Neural crest cell (in vitro differentiated cells): ENCODE measurements at regions not wholly inside any gene's neighbourhood (a gene's known extent, or its start where the extent isn't known, plus 50 kb on each side); places are given as distances from the start of the nearest gene placed in this dataset.
A peak's percentile ranks its signal among the peaks of the same experiment; 100 is the strongest.

ENCODE experiments used
- DNase-seq: peaks from one replicate; pipeline ENCODE4 v3.0.0; 2021; ENCODE audit warnings: low read depth, mixed read lengths, low spot score
- H3K27ac Mint-ChIP-seq: one replicate; pipeline ENCODE4 v1.8.0; 2021; ENCODE audit warnings: mild to moderate bottlenecking, mixed read lengths; ENCODE audit not compliant: unreplicated experiment
- H3K27me3 Mint-ChIP-seq: 2 replicates; pipeline ENCODE4 v1.8.0; 2021; ENCODE audit warnings: low read depth, mild to moderate bottlenecking, mixed read lengths
- H3K36me3 Mint-ChIP-seq: 2 replicates; pipeline ENCODE4 v1.8.0; 2021; ENCODE audit warnings: low read depth, mild to moderate bottlenecking, mixed read lengths
- H3K4me1 Mint-ChIP-seq: 2 replicates; pipeline ENCODE4 v1.8.0; 2021; ENCODE audit warnings: mixed read lengths
- H3K4me3 Mint-ChIP-seq: one replicate; pipeline ENCODE4 v1.8.0; 2021; ENCODE audit warnings: mild to moderate bottlenecking, mixed read lengths
- H3K9me3 Mint-ChIP-seq: 2 replicates; pipeline ENCODE4 v1.8.0; 2021; ENCODE audit warnings: mixed read lengths
- TF ChIP-seq, protein P1 (sequence below): fragments of 200-600 bp; sonication (generic); conservative IDR thresholded peaks from 2 replicates; pipeline ENCODE4 v1.5.0; 2021; ENCODE audit warnings: antibody characterized with exemption, mild to moderate bottlenecking

DNA sequence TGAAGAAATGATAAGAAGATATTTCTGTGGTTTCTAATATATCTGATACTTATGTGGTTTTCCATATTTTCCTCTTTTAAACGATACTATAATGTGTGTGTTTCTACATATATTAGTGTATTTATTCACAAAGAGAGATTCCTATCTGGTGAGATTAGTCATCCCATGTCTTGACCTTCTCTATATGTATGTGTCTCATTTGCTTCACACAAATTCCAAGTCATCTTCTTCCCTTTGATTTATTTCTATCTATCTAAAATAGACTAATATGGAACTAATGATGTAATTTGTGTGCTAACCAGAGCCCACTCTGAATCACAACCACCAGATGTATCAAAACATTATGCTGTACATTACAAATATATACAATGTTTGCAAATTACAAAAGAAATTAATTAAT, 154.7 kb upstream of the KCNMB2 start:
- H3K9me3 Mint-ChIP-seq: no peaks in the 10 kb centered on the region
- TF ChIP-seq, protein P1, sequence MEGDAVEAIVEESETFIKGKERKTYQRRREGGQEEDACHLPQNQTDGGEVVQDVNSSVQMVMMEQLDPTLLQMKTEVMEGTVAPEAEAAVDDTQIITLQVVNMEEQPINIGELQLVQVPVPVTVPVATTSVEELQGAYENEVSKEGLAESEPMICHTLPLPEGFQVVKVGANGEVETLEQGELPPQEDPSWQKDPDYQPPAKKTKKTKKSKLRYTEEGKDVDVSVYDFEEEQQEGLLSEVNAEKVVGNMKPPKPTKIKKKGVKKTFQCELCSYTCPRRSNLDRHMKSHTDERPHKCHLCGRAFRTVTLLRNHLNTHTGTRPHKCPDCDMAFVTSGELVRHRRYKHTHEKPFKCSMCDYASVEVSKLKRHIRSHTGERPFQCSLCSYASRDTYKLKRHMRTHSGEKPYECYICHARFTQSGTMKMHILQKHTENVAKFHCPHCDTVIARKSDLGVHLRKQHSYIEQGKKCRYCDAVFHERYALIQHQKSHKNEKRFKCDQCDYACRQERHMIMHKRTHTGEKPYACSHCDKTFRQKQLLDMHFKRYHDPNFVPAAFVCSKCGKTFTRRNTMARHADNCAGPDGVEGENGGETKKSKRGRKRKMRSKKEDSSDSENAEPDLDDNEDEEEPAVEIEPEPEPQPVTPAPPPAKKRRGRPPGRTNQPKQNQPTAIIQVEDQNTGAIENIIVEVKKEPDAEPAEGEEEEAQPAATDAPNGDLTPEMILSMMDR: no peak
- no peaks in the 10 kb centered on the region for H3K27me3 Mint-ChIP-seq

DNA sequence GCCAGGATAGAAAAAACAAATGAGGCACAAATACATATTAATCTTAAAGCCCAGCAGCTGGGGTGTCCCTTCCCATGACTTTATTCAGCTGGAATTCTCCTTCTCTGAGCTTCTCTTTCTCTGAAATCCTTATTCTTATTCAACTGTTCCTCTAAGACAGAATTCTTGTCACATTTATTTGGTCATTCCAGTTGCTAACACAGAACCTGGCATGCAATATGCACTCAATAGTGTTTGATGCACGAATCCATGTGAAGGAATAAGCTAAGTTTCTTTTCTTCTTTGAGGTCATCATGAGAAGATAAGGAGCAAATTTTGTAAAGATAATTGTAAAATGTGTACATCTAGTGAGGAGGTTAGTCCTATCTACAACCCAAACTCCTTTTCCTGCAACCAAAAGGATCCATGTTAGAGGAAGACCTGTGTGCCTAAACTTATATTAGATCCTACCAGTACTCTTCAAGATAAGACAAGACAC, 154.2 kb upstream of the KCNMB2 start:
- Mint-ChIP-seq H3K27me3 (no peaks in the 10 kb centered on the region), H3K36me3 (no peaks in the 10 kb centered on the region), H3K4me1 (peaks cover 15% of the 10 kb centered on the region), H3K27ac (no peak overlapping the region), H3K4me3 (no peak overlapping the region), H3K9me3 (no peaks in the 10 kb centered on the region)
- DNase-seq: no peak
- TF ChIP-seq, protein P1: no peak

More for the DNA sequence above, 154.7 kb upstream of the KCNMB2 start:
- no peak for DNase-seq
- Mint-ChIP-seq H3K4me3 (no peak overlapping the region), H3K27ac (no peak overlapping the region), H3K36me3 (no peaks in the 10 kb centered on the region), H3K4me1 (peaks cover 15% of the 10 kb centered on the region)

DNA sequence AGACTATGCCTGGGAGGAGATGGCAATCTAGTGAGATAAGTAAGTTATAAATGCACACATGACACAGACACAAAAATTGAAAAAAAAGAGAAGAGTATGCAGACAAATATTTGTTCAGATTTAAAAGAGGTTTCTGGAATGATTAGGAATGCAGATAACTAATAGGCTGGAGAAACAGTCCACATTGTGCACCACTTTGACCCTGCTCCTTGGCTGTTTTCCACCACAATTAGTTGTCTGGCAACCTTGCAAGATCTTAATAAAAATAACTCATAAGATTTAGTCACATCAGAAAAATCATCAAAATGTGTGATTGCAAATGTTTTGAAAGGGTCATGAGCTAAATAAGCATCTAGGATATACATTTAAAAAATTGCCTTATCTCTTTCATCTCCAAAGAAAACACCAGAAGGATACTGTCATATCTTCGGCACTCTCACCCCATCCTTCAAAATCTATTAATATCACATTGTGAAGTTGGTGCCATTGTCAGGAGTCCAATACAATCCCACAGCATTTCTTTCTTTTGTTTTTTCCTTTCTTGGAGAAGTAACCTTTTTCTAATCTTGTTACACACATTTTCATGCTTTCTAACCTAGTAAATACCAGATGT, 153.7 kb upstream of the KCNMB2 start:
- H3K4me1 Mint-ChIP-seq: peaks cover 15% of the 10 kb centered on the region
- H3K27me3 Mint-ChIP-seq: no peaks in the 10 kb centered on the region
- no peak overlapping the region for H3K4me3 Mint-ChIP-seq
- no peak overlapping the region for H3K27ac Mint-ChIP-seq
- no peak for DNase-seq
- TF ChIP-seq, protein P1: no peak
- no peaks in the 10 kb centered on the region for H3K36me3 Mint-ChIP-seq
- no peaks in the 10 kb centered on the region for H3K9me3 Mint-ChIP-seq

DNA sequence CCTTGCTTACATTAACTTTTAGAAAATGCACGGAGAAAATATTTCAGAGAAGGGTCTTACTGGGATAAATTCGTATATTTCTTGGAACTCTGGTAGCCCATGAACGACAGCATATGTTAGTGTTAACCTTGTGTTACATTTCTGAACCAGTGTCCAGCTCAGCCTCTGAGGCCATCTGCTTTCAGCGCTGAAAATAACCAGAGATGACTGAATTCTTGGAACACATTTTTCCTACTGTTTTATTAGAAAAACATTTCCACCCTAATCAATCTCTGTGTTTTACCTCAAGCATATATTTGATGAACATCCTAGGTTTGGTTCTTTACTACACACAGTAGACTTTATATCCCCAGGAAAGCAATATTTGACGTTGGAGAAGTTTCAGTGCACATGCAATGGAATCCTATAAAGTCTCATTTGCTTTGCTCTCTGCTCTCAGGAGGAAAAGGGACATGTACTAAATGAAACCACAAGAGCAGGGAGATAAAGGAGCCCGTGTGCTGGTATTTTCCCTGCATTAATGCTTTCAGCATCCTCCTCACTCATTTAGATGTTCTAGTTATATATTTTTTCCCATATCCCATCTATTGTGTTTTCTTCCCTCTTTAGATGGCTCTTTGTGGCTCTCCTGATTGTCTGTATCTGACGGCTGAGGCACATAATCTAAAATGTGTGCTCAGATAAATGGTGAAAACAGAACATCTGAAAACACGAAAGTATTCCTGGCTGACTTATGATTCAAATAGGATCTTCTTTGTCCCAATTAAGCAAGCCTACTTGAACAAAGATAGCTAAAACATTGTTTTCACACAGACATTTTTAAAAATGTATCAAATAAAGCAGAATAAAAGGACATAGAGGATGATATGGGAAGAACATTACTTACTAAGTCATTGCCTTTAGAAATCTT, 151.7 kb upstream of the KCNMB2 start:
- H3K9me3 Mint-ChIP-seq: no peaks in the 10 kb centered on the region
- H3K27ac Mint-ChIP-seq: peak overlapping the region; percentile 93
- TF ChIP-seq, protein P1: no peak
- H3K27me3 Mint-ChIP-seq: no peaks in the 10 kb centered on the region
- peaks cover 19% of the 10 kb centered on the region for H3K4me1 Mint-ChIP-seq
- H3K4me3 Mint-ChIP-seq: no peak overlapping the region
- no peaks in the 10 kb centered on the region for H3K36me3 Mint-ChIP-seq
- DNase-seq: no peak

DNA sequence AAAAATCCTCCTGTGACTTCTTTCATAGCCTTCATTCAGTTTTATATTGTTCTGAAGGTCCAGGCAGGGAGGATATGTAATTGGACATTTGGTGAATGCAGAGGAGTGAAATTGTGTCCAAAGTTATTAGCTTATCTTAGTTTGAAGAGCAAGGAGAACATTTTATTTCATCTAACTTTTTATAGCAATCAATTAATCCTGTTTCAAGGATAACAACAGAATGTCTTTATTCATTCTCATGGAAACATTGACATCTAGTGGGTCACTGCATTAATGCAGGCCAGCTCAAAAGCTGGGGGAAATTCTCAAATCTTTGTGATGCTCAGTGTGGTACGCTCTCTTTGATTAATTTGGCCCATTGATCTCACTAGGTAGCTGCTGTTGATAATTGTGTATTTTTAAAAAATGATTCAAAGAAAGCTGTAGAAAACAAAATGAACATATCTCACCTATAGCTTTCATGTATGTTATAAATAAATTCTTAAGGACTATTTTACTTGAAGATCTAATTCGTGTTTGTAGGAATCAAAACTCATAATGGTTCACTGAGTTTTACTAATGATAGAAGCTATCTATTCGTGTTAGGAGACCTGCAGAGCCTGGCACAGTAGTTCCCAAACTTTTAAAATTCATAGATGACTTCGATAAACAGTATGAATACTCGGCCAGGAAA, 150.8 kb upstream of the KCNMB2 start:
- peak; percentile 59 for DNase-seq
- H3K4me1 Mint-ChIP-seq: peaks cover 19% of the 10 kb centered on the region
- H3K9me3 Mint-ChIP-seq: no peaks in the 10 kb centered on the region
- TF ChIP-seq, protein P1: peak; percentile 90
- H3K27me3 Mint-ChIP-seq: no peaks in the 10 kb centered on the region
- H3K4me3 Mint-ChIP-seq: no peak overlapping the region
- no peaks in the 10 kb centered on the region for H3K36me3 Mint-ChIP-seq
- H3K27ac Mint-ChIP-seq: peak overlapping the region; percentile 93
